HG03520 (cell line): ENCODE measurements at regions not wholly inside any gene's neighbourhood (a gene's known extent, or its start where the extent isn't known, plus 50 kb on each side); places are given as distances from the start of the nearest gene placed in this dataset.
"Not testable (repeated sequence)": the region's sequence is repeated elsewhere in the genome, so short reads cannot be mapped to it uniquely, and the experiment has no call there.

Experiments used
- ATAC-seq: cut with Tn5 transposase; IDR thresholded peaks from one replicate; pipeline ENCODE4 v1.9.1; 2021; ENCODE audit warnings: mild to moderate bottlenecking, moderate library complexity; ENCODE audit not compliant: unreplicated experiment

- ATAC-seq: no peak
Observed at GRCh38 chr10:33673839-33674415, 339.5 kb upstream of the NRP1 start.

- ATAC-seq: no peak
Observed at GRCh38 chr10:33669904-33670303, 335.4 kb upstream of the NRP1 start.

- no peak for ATAC-seq
Observed at GRCh38 chr10:33666686-33667480, 332.4 kb upstream of the NRP1 start.

GRCh38 chr10:33665501-33665900 lies 331.0 kb upstream of the NRP1 start:
- no peak for ATAC-seq

- ATAC-seq: no peak
Observed at GRCh38 chr10:33664070-33664469, 329.6 kb upstream of the NRP1 start.

- ATAC-seq: no peak
Observed at GRCh38 chr10:33661580-33662336, 327.3 kb upstream of the NRP1 start.

GRCh38 chr10:33660329-33660728 lies 325.9 kb upstream of the NRP1 start:
- no peak for ATAC-seq

- no peak for ATAC-seq
Observed at GRCh38 chr10:33657913-33658312, 323.4 kb upstream of the NRP1 start.

- no peak for ATAC-seq
Observed at GRCh38 chr10:33657154-33657908, 322.9 kb upstream of the NRP1 start.

GRCh38 chr10:33655921-33656320 lies 321.5 kb upstream of the NRP1 start:
- ATAC-seq: no peak

GRCh38 chr10:33655165-33655815 lies 320.8 kb upstream of the NRP1 start:
- no peak for ATAC-seq

GRCh38 chr10:33653584-33654367 lies 319.3 kb upstream of the NRP1 start:
- no peak for ATAC-seq

GRCh38 chr10:33652870-33653269 lies 318.4 kb upstream of the NRP1 start:
- no peak for ATAC-seq

- not testable (repeated sequence) for ATAC-seq
Observed at GRCh38 chr10:33650131-33650530, 315.7 kb upstream of the NRP1 start.

GRCh38 chr10:33643042-33643441 lies 308.6 kb upstream of the NRP1 start:
- ATAC-seq: no peak

- ATAC-seq: no peak
Observed at GRCh38 chr10:33638891-33639290, 304.4 kb upstream of the NRP1 start.

- no peak for ATAC-seq
Observed at GRCh38 chr10:33638374-33638773, 303.9 kb upstream of the NRP1 start.

- no peak for ATAC-seq
Observed at GRCh38 chr10:33635967-33636515, 301.6 kb upstream of the NRP1 start.

GRCh38 chr10:33632432-33632831 lies 298.0 kb upstream of the NRP1 start:
- no peak for ATAC-seq

GRCh38 chr10:33631991-33632390 lies 297.5 kb upstream of the NRP1 start:
- no peak for ATAC-seq
